GM19238 (cell line): ENCODE measurements at regions not wholly inside any gene's neighbourhood (a gene's known extent, or its start where the extent isn't known, plus 50 kb on each side); places are given as distances from the start of the nearest gene placed in this dataset.

ENCODE experiments used
- DNase-seq: peaks from one replicate; pipeline ENCODE4 v3.0.0; 2011; ENCODE audit warnings: low spot score; ENCODE audit not compliant: insufficient read length

- no peak for DNase-seq
These were observed 87.6 kb upstream of the MBNL2 start for GRCh38 chr13:97134364-97135095.

- no peak for DNase-seq
These were observed 86.2 kb upstream of the MBNL2 start for GRCh38 chr13:97135883-97136282.

GRCh38 chr13:97136418-97136817 lies 85.7 kb upstream of the MBNL2 start:
- DNase-seq = no peak

GRCh38 chr13:97139691-97140090 lies 82.4 kb upstream of the MBNL2 start:
- DNase-seq = no peak

GRCh38 chr13:97140131-97140530 lies 82.0 kb upstream of the MBNL2 start:
- no peak for DNase-seq

- DNase-seq = no peak
These were observed 81.5 kb upstream of the MBNL2 start for GRCh38 chr13:97140611-97141010.

GRCh38 chr13:97141097-97141496 lies 81.0 kb upstream of the MBNL2 start:
- DNase-seq = no peak

GRCh38 chr13:97141564-97142005 lies 80.5 kb upstream of the MBNL2 start:
- no peak for DNase-seq

- no peak for DNase-seq
These were observed 79.7 kb upstream of the MBNL2 start for GRCh38 chr13:97142452-97142851.

- no peak for DNase-seq
These were observed 77.1 kb upstream of the MBNL2 start for GRCh38 chr13:97145057-97145456.

GRCh38 chr13:97148894-97149293 lies 73.2 kb upstream of the MBNL2 start:
- no peak for DNase-seq

GRCh38 chr13:97160421-97160820 lies 61.7 kb upstream of the MBNL2 start:
- DNase-seq = no peak

- no peak for DNase-seq
These were observed 60.4 kb upstream of the MBNL2 start for GRCh38 chr13:97161582-97162231.

GRCh38 chr13:97165502-97166425 lies 56.4 kb upstream of the MBNL2 start:
- no peak for DNase-seq

- no peak for DNase-seq
These were observed 51.0 kb upstream of the MBNL2 start for GRCh38 chr13:97171136-97171535.
